Fibroblast of skin of scalp (primary cell): ENCODE measurements at regions not wholly inside any gene's neighbourhood (a gene's known extent, or its start where the extent isn't known, plus 50 kb on each side); places are given as distances from the start of the nearest gene placed in this dataset.
A peak's percentile ranks its signal among the peaks of the same experiment; 100 is the strongest.
"Not testable (repeated sequence)": the region's sequence is repeated elsewhere in the genome, so short reads cannot be mapped to it uniquely, and the experiment has no call there.

ENCODE experiments used
- DNase-seq: peaks from one replicate; pipeline ENCODE4 v3.0.0-alpha.2; 2013

DNA sequence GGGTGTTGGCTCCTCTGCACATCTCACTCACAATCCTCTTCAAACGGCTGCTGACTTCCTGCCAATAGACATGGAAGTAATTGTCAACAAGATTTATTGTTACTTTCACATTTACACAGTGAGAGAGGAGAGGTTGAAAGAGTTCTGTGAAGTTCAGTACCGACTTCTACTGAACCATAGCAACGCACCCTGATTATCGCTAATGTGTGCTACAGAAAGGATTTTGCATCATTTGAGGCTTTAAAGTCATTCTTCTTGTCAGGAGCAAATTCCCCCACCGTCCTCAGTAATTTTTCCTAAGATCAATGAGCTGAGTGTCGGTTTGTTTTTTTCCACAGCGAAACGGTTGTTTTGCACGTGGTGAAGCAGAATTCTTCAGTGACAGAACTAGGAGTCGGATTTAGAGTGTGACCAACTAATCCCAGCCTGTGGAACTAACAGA, 361.0 kb downstream of the ADGRL2 start:
- DNase-seq: peak; percentile 40

DNA sequence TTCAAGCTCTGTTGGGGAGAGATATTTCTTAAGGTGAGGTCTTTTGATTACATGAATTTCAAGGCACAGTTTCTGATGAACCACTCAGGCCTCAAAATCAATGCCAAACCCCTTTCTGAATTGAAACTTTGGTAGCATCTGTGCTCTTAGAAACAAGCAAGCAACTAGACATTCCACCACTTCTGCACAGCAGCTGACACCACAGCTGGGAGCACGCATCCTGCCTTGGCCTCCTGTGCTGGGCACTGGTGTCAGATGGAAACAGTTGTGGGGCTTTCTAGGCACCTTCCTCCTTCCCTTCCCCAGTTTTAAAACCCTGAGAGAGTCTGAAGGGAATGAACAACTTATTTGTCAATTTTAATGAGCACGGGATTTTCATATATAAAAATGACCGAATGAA, 360.2 kb downstream of the ADGRL2 start:
- DNase-seq: no peak

- no peak for DNase-seq
These were observed 359.3 kb downstream of the ADGRL2 start for GRCh38 chr1:82160036-82160435.

DNA sequence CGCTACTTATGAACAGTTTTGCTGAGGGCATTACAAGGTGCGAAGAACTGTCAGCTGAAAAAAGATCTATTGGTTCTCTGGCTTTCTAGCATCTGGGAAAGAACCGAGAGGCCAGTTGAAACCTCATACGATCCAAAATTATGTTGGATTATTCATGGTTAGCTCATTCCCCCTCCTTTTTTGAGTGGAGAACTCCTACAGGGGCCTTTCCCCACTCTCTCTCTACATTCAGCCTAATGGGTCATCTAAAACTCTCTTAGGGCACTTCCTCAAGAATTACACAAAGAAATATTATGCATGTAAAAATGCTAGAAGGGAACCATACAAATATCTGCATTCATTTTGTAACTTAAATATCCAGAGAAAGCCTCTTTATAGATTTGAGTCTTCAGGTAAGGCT, 358.2 kb downstream of the ADGRL2 start:
- no peak for DNase-seq

- no peak for DNase-seq
These were observed 353.7 kb downstream of the ADGRL2 start for GRCh38 chr1:82154219-82154970.

GRCh38 chr1:82153752-82154151, 353.0 kb downstream of the ADGRL2 start:
- DNase-seq: no peak

DNA sequence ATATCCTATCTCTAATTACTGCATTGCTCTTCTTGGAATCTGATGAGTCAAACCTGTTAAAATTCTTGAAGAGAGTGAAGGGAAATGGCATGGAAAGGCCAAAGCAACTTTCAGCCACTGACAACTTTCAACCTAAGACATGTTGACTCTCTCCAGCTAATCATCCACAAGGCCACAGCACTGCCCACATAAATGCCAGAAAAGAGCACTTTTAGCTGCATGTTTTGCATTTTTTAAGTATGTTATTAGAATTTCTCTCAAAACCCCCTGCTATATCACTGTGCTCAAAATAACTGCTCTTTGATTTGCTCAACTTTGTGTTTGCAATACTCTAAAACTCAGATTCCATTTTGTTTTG, 352.5 kb downstream of the ADGRL2 start:
- DNase-seq: peak; percentile 58

GRCh38 chr1:82152356-82153271, 351.9 kb downstream of the ADGRL2 start:
- no peak for DNase-seq

DNA sequence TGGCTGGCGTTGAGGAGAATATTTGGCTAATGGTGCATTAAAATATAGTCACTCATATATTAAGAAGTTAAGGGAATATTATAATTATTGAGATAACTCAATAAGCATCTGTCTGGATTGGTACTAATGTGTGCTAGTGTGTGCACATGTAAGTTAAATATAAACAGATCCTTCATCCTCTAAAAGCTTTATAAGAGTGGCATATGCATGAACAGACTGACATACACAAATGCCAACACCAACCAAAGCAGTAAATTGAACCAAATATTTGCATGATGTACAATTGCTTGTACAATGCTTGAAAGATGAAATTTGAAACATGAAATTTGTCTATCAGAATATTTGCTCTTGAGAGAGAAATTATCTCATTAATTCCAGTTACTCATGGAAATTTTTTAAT, 344.9 kb downstream of the ADGRL2 start:
- DNase-seq: no peak

- no peak for DNase-seq
These were observed 342.5 kb downstream of the ADGRL2 start for GRCh38 chr1:82143108-82143833.

DNA sequence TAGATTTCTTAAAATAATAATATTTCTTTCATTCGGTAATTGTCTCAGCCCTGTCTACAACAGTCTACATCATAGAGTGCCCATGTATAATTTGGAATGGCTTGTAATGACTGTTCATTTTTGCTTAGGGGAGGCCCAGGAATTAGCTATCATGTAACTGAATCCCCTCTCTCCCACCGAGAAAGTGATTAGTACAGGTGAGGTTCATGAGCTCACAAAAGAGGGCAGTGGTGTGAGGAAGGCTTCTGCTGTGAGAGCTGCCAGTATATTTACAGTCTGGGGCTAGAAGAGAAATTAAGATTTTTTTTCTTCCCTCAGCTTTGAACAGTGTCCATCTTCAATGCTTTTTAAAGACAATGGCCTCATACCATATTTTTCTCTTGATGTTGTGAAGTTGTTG, 340.7 kb downstream of the ADGRL2 start:
- DNase-seq: no peak

- DNase-seq: no peak
These were observed 339.2 kb downstream of the ADGRL2 start for GRCh38 chr1:82139751-82140468.

DNA sequence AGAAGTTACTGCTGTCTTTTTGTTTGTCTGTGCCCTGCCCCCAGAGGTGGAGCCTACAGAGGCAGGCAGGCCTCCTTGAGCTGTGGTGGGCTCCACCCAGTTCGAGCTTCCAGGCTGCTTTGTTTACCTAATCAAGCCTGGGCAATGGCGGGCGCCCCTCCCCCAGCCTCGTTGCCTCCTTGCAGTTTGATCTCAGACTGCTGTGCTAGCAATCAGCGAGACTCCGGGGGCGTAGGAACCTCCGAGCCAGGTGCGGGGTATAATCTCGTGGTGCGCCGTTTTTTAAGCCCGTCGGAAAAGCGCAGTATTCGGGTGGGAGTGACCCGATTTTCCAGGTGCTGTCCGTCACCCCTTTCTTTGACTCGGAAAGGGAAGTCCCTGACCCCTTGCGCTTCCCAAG, 335.6 kb downstream of the ADGRL2 start:
- not testable (repeated sequence) for DNase-seq

GRCh38 chr1:82125866-82126265, 325.1 kb downstream of the ADGRL2 start:
- DNase-seq: no peak

GRCh38 chr1:82125119-82125518, 324.4 kb downstream of the ADGRL2 start:
- DNase-seq: no peak

DNA sequence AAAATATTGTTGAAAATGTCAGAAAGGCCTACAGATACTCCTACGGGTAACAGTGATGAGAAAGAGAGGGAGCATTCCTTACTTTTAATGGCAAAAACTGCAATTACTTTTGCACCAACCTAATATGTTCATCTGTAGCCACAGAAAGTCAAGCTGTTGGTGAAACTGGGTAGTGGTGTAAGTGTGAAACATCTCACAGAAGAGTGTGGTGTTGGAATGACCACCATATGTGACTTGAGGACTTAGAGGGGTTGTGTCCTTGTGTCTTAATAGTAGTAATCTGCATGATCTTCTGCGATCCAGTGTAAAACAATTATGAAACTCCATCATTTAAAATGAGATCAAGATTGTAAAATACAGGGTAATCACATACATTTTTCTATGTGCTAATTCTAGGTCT, 320.7 kb downstream of the ADGRL2 start:
- DNase-seq: no peak

GRCh38 chr1:82116105-82116504, 315.4 kb downstream of the ADGRL2 start:
- no peak for DNase-seq

DNA sequence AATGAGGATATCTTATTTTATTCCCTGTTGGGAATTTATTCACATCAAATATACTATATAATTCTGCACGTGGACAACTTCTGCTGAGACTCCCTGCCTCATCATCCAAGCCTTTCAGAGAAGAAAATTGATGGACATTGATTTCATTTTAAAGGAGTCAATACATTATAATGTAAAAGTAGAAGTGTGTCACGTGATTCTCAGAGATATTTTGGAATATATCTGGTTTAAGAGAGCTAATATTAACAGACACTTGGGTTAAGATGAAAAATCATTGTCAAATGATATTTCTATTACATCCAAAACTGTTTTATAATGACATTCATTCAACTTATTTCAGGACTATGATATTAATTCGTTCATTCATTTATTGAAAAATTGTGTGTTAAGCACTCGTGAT, 314.2 kb downstream of the ADGRL2 start:
- DNase-seq: no peak

DNA sequence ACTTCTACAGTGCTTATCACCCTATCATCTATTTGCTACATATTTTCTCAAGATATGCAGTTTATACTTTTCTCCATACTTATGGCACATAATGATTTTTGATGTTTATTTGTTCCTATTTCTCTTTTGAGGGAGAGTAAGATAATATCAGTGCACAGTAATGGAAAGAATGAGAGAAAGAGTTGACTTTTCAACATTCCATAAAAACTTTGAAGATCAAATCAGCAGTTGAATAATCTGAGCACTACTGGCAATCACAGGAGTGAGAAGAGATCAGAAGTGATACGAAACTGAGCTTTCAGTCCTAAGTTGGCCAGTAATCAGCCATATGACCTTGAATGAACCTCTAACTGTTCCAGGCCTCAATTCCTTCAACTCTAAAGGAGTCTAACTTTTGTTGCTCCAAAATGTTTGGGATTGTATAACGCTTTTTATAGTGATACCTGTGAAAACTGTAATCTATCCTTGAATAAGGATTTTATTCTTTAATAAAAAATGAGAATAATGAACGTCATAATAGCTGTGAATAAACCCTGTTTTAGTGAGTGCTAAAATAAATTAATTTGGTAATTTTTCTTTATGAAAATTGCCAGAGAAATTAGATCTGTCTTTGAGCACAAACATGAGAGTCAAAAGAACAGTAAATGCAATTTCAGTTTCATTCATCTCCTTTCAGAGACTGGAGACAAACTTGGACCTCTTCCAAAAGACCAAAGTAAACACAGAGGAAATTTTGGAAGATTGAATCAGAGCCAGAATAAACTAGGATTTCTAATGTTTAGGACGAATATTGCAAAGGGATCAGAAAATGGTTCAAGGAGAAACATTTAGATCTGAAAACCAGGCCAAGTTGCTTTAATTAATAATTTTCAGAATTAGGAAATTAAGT, 309.9 kb downstream of the ADGRL2 start:
- peak; percentile 17 for DNase-seq

GRCh38 chr1:82108843-82109242, 308.1 kb downstream of the ADGRL2 start:
- no peak for DNase-seq

- no peak for DNase-seq
These were observed 305.9 kb downstream of the ADGRL2 start for GRCh38 chr1:82106672-82107071.
